Tibial nerve (tissue), 4 donors: ENCODE measurements at regions not wholly inside any gene's neighbourhood (a gene's known extent, or its start where the extent isn't known, plus 50 kb on each side); places are given as distances from the start of the nearest gene placed in this dataset.

Experiments
- DNase-seq, 2 donors: peaks; one replicate each; pipeline ENCODE4 v3.0.0-alpha.2; 2019; ENCODE audit warnings: low spot score in 2 of 2
- H3K27ac ChIP-seq, 4 donors: fragments of 200-600 bp; sonication (generic) in 3 of 4; one replicate each; pipeline ENCODE4 v1.5.1; 2017 to 2019; ENCODE audit warnings: mild to moderate bottlenecking in 1 of 4
- H3K27me3 ChIP-seq, 2 donors: fragments of 200-600 bp; sonication (generic) in 1 of 2; one replicate each; pipeline versions ENCODE4 v1.5.1 to v1.6.0; 2017 to 2019
- H3K36me3 ChIP-seq, 3 donors: fragments of 200-600 bp; sonication (generic); one replicate each; pipeline ENCODE4 v1.5.1; 2018 to 2019
- H3K4me1 ChIP-seq, 4 donors: fragments of 200-600 bp; sonication (generic) in 3 of 4; one replicate each; pipeline ENCODE4 v1.5.1; 2017 to 2019
- H3K4me3 ChIP-seq, 4 donors: fragments of 200-600 bp; sonication (generic) in 3 of 4; one replicate each; pipeline ENCODE4 v1.5.1; 2017 to 2019; ENCODE audit warnings: mild to moderate bottlenecking in 1 of 4, moderate library complexity in 1 of 4
- H3K9me3 ChIP-seq, 4 donors: fragments of 200-600 bp; sonication (generic) in 3 of 4; one replicate each; pipeline ENCODE4 v1.5.1; 2017 to 2019
- CTCF ChIP-seq, 5 experiments: fragments of 200-600 bp in 3 of 5; fragments of 450-650 bp in 2 of 5; sonication (generic) in 3 of 5; IDR thresholded peaks; one replicate each; pipeline ENCODE4 v1.5.1; 2016 to 2019; ENCODE audit warnings: antibody characterized with exemption in 5 of 5, mild to moderate bottlenecking in 3 of 5, moderate library complexity in 2 of 5
- EP300 ChIP-seq, 2 donors: sonication (generic); formaldehyde crosslinking; IDR thresholded peaks; one replicate each; pipeline ENCODE4 v1.6.1; 2017; ENCODE audit warnings: antibody characterized with exemption in 2 of 2, mild to moderate bottlenecking in 1 of 2
- POLR2A ChIP-seq, 2 donors: fragments of 450-650 bp; IDR thresholded peaks; one replicate each; pipeline ENCODE4 v1.6.1; 2017; ENCODE audit warnings: antibody characterized with exemption in 2 of 2, mild to moderate bottlenecking in 2 of 2, moderate library complexity in 2 of 2
- WGBS, 2 donors: methylation state at CpG; one replicate each; pipeline ENCODE4 v1.1.5; 2018; 5-methylcytosine and 5-hydroxymethylcytosine counted together

- no peak for TF ChIP-seq POLR2A (IDR thresholded peaks at IDR 0.05)
- TF ChIP-seq EP300 (IDR thresholded peaks at IDR 0.05), result peak in 1 of 2 donors; percentile 42
- WGBS, 2 donors, result 27 to 37% methylated on average over 11 of the region's 11 CpGs
- Histone ChIP-seq H3K36me3 (no peaks in the 10 kb centered on the region), H3K4me3 (no peak overlapping the region), H3K9me3 (no peaks in the 10 kb centered on the region), H3K27ac (peak overlapping the region in 3 of 4 donors; percentile 1 to 72 (median 66)), H3K4me1 (peaks cover 0 to 32% (median 17%) of the 10 kb centered on the region in 4 donors), H3K27me3 (no peaks in the 10 kb centered on the region)
- DNase-seq, result no peak
Observed at GRCh38 chr10:21364196-21365114, 161.0 kb downstream of the SKIDA1 start.

DNA sequence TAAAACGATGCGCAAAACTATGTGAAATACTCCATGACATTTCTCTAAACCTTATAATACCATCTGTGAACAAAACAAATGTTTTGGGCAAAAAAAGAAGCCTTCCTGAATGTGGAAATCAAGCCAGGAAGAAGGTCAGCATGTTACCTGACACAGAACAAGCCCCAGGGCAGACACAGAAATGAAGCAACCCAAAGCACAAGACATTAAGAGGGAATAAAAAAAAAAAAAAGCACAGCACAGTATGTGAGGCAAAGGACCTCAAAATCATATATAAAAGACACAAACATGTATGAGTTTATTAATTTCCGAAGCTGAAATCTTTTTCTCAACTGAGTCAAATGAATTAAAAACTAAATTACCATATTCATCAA is 161.8 kb downstream of the SKIDA1 start:
- H3K4me3 ChIP-seq, result no peak overlapping the region
- H3K27me3 ChIP-seq, result no peaks in the 10 kb centered on the region
- H3K4me1 ChIP-seq, result peaks cover 0 to 31% (median 17%) of the 10 kb centered on the region in 4 donors
- WGBS, 2 donors, result 50 to 53% methylated on average over 3 of the region's 3 CpGs
- no peaks in the 10 kb centered on the region for H3K9me3 ChIP-seq
- peak overlapping the region in 2 of 4 donors; percentile 66 to 72 for H3K27ac ChIP-seq
- no peak for DNase-seq
- no peaks in the 10 kb centered on the region for H3K36me3 ChIP-seq
- TF ChIP-seq POLR2A (IDR thresholded peaks at IDR 0.05), result no peak
- no peak for TF ChIP-seq CTCF (IDR thresholded peaks at IDR 0.05)
- TF ChIP-seq EP300 (IDR thresholded peaks at IDR 0.05), result no peak

DNA sequence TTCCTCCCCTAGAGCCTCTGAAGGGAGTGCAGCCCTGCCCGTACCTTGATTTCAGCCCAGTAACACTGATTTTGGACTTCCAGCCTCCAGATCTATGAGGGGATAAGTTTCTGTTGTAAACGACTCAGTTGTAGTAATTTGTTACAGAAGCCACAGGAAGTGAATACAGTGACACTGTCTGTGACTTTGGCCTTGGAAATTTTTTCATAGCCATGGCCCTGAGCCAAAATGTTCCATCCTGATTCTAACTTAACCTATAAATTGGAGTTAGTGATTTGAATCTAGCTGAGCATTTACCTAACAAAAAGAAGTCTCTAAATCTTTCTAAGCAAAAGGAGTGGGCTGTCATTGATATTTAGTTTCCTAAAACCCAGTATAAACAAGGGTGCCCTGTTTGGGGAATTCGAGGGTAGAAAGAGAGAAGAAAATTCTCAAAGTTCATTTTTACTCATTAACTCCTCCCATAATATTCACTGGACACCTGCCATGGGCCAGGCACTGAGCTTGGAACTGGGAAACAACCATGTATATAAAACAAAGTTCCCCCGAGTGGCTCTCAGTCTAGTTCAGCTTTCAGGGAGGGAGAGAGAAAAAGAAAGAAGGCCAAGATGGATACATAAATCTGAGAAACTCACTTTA is 162.3 kb downstream of the SKIDA1 start:
- no peak overlapping the region for H3K4me3 ChIP-seq
- TF ChIP-seq EP300 (IDR thresholded peaks at IDR 0.05), result no peak
- TF ChIP-seq POLR2A (IDR thresholded peaks at IDR 0.05), result no peak
- no peak for TF ChIP-seq CTCF (IDR thresholded peaks at IDR 0.05)
- H3K9me3 ChIP-seq, result no peaks in the 10 kb centered on the region
- H3K4me1 ChIP-seq, result peaks cover 0 to 31% (median 17%) of the 10 kb centered on the region in 4 donors
- no peak for DNase-seq
- 27 to 29% methylated on average over 4 of the region's 4 CpGs for whole genome bisulfite sequencing, 2 donors
- H3K36me3 ChIP-seq, result no peaks in the 10 kb centered on the region
- no peaks in the 10 kb centered on the region for H3K27me3 ChIP-seq
- peak overlapping the region in 2 of 4 donors; percentile 66 to 72 for H3K27ac ChIP-seq

- Histone ChIP-seq H3K9me3 (no peaks in the 10 kb centered on the region), H3K36me3 (no peaks in the 10 kb centered on the region), H3K4me3 (no peak overlapping the region), H3K4me1 (peaks cover 0 to 19% (median 11%) of the 10 kb centered on the region in 4 donors), H3K27ac (no peak overlapping the region), H3K27me3 (no peaks in the 10 kb centered on the region)
- TF ChIP-seq CTCF (IDR thresholded peaks at IDR 0.05) (no peak), EP300 (IDR thresholded peaks at IDR 0.05) (no peak), POLR2A (IDR thresholded peaks at IDR 0.05) (no peak)
- DNase-seq, result no peak
- WGBS, 2 donors, result 61 to 76% methylated on average over 2 of the region's 2 CpGs
Observed at GRCh38 chr10:21359202-21359601, 166.3 kb downstream of the SKIDA1 start.

DNA sequence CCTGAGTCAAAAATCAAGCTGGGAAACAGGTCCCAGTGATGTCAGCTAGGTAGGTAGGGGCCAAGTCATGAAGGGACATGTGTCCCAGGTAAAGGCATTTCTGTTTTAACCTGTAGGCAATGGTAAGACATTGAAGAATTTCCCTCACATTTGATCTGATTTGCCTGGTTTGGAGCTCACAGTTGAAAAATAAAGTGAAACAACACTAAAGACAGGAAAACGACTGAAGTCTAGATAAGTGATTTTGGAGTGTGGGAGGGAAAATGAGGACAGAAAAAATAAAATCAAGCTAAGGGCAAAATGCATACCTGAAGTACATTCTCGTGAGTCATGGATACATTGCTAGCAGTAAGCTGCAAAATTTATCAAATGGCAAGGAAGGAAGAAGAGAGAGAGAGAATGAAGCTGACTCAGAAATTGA is 169.9 kb downstream of the SKIDA1 start:
- Histone ChIP-seq H3K27ac (no peak overlapping the region), H3K36me3 (no peaks in the 10 kb centered on the region), H3K9me3 (no peaks in the 10 kb centered on the region), H3K4me3 (no peak overlapping the region), H3K4me1 (peaks cover 0 to 4% (median 0%) of the 10 kb centered on the region in 4 donors), H3K27me3 (no peaks in the 10 kb centered on the region)
- no peak for TF ChIP-seq POLR2A (IDR thresholded peaks at IDR 0.05)
- TF ChIP-seq EP300 (IDR thresholded peaks at IDR 0.05), result no peak
- no peak for TF ChIP-seq CTCF (IDR thresholded peaks at IDR 0.05)
- DNase-seq, result no peak
- WGBS, 2 donors, result 76 to 79% methylated on average over 2 of the region's 2 CpGs
